Fibroblast of mammary gland (primary cell): ENCODE measurements at regions not wholly inside any gene's neighbourhood (a gene's known extent, or its start where the extent isn't known, plus 50 kb on each side); places are given as distances from the start of the nearest gene placed in this dataset.

Experiments used
- DNase-seq: peaks from one replicate; pipeline ENCODE4 v3.0.0-alpha.2; 2010; ENCODE audit warnings: low read depth
- H3K4me3 ChIP-seq: 2 replicates; pipeline ENCODE4 v1.5.1; 2011; ENCODE audit warnings: low read depth, mild to moderate bottlenecking, low read length, moderate library complexity; ENCODE audit not compliant: control insufficient read depth
- CTCF ChIP-seq: conservative IDR thresholded peaks from 2 replicates; pipeline ENCODE4 v1.5.1; 2011; ENCODE audit warnings: low read depth, low read length, inconsistent platforms; ENCODE audit not compliant: control insufficient read depth, insufficient read depth

GRCh38 chr1:29703596-29704370 is 467.5 kb downstream of the PTPRU start:
- no peak overlapping the region for H3K4me3 ChIP-seq
- peak; percentile 51 for DNase-seq
- TF ChIP-seq CTCF, result peak; percentile 86

- TF ChIP-seq CTCF, result no peak
- no peak overlapping the region for H3K4me3 ChIP-seq
- no peak for DNase-seq
Observed at GRCh38 chr1:29700491-29700890, 464.2 kb downstream of the PTPRU start.

- no peak for DNase-seq
- H3K4me3 ChIP-seq, result no peak overlapping the region
- TF ChIP-seq CTCF, result no peak
Observed at GRCh38 chr1:29698626-29699025, 462.3 kb downstream of the PTPRU start.

GRCh38 chr1:29698033-29698432 is 461.7 kb downstream of the PTPRU start:
- peak; percentile 74 for DNase-seq
- H3K4me3 ChIP-seq, result no peak overlapping the region
- peak; percentile 79 for TF ChIP-seq CTCF

- TF ChIP-seq CTCF, result no peak
- DNase-seq, result no peak
- H3K4me3 ChIP-seq, result no peak overlapping the region
Observed at GRCh38 chr1:29697391-29697780, 461.1 kb downstream of the PTPRU start.

GRCh38 chr1:29696656-29697390 is 460.5 kb downstream of the PTPRU start:
- H3K4me3 ChIP-seq, result no peak overlapping the region

More at GRCh38 chr1:29696656-29697390, 460.5 kb downstream of the PTPRU start:
- TF ChIP-seq CTCF, result no peak
- DNase-seq, result no peak
